CD14-positive monocyte (primary cell): ENCODE measurements at regions not wholly inside any gene's neighbourhood (a gene's known extent, or its start where the extent isn't known, plus 50 kb on each side); places are given as distances from the start of the nearest gene placed in this dataset.

ENCODE experiments used
- DNase-seq, 3 donors: peaks; one replicate each; pipeline ENCODE4 v3.0.0-alpha.2; 2011 to 2022
- H2AFZ ChIP-seq: 2 replicates; pipeline ENCODE4 v1.6.0; 2012; ENCODE audit warnings: mild to moderate bottlenecking, low read depth, low read length, inconsistent platforms; ENCODE audit not compliant: insufficient read depth, poor library complexity, severe bottlenecking
- H3K27ac ChIP-seq, 2 donors: 1 replicate in 1 of 2; 2 replicates in 1 of 2; pipeline ENCODE4 v1.5.1; 2012 to 2013; ENCODE audit warnings: low read length in 2 of 2, control low read depth in 1 of 2, inconsistent platforms in 1 of 2, low read depth in 1 of 2, mild to moderate bottlenecking in 1 of 2
- H3K27me3 ChIP-seq, 2 donors: one replicate each; pipeline versions ENCODE4 v1.6.0 to v1.6.1; 2011 to 2013; ENCODE audit warnings: low read length in 2 of 2; ENCODE audit not compliant: control insufficient read depth in 2 of 2, insufficient read depth in 2 of 2
- H3K36me3 ChIP-seq, 2 donors: replicated peaks in 1 of 2; 1 replicate in 1 of 2; 2 replicates in 1 of 2; pipeline versions ENCODE4 v1.5.1 to v1.6.1; 2012 to 2013; ENCODE audit warnings: low read length in 2 of 2, control low read depth in 1 of 2, inconsistent platforms in 1 of 2, mild to moderate bottlenecking in 1 of 2; ENCODE audit not compliant: insufficient read depth in 2 of 2, control insufficient read depth in 1 of 2
- H3K4me1 ChIP-seq, 2 donors: 1 replicate in 1 of 2; 2 replicates in 1 of 2; pipeline versions ENCODE4 v1.5.1 to v1.6.1; 2012 to 2013; ENCODE audit warnings: low read length in 2 of 2, control low read depth in 1 of 2, inconsistent platforms in 1 of 2, mild to moderate bottlenecking in 1 of 2, moderate library complexity in 1 of 2; ENCODE audit not compliant: insufficient read depth in 2 of 2, control insufficient read depth in 1 of 2
- H3K4me2 ChIP-seq: replicated peaks from 2 replicates; pipeline ENCODE3; 2012; ENCODE audit warnings: low read length, moderate library complexity, mild to moderate bottlenecking; ENCODE audit not compliant: poor library complexity, severe bottlenecking; ENCODE audit errors: extremely low read depth
- H3K4me3 ChIP-seq, 3 experiments: fragments of 200-600 bp in 1 of 3; sonication (generic) in 1 of 3; replicated peaks in 1 of 3; 1 replicate in 2 of 3; 2 replicates in 1 of 3; pipeline ENCODE4 v1.5.1; 2011 to 2013; ENCODE audit warnings: low read length in 3 of 3, mild to moderate bottlenecking in 3 of 3, control low read depth in 2 of 3, low read depth in 2 of 3, inconsistent platforms in 1 of 3, moderate library complexity in 1 of 3
- H3K79me2 ChIP-seq: 2 replicates; pipeline ENCODE4 v1.6.0; 2012; ENCODE audit warnings: mild to moderate bottlenecking, control low read depth, inconsistent platforms, low read length, moderate library complexity; ENCODE audit not compliant: insufficient read depth
- H3K9ac ChIP-seq: 2 replicates; pipeline ENCODE4 v1.6.0; 2017; ENCODE audit warnings: low read length, mild to moderate bottlenecking; ENCODE audit not compliant: insufficient read depth, poor library complexity, severe bottlenecking
- H3K9me3 ChIP-seq, 2 donors: replicated peaks in 1 of 2; 1 replicate in 1 of 2; 2 replicates in 1 of 2; pipeline versions ENCODE4 v1.5.1 to v1.6.1; 2012 to 2013; ENCODE audit warnings: low read length in 2 of 2, control low read depth in 1 of 2; ENCODE audit not compliant: control insufficient read depth in 1 of 2, insufficient read depth in 1 of 2
- H4K20me1 ChIP-seq: 2 replicates; pipeline ENCODE4 v1.6.0; 2012; ENCODE audit warnings: mild to moderate bottlenecking, low read length, control low read depth, moderate library complexity; ENCODE audit not compliant: insufficient read depth
- H3K27ac Mint-ChIP-seq, 7 donors: one replicate each; pipeline ENCODE4 v1.8.0; 2020; ENCODE audit warnings: mild to moderate bottlenecking in 7 of 7, mixed read lengths in 7 of 7, moderate library complexity in 6 of 7, inconsistent platforms in 2 of 7
- H3K27me3 Mint-ChIP-seq, 3 donors: one replicate each; pipeline ENCODE4 v1.8.0; 2021 to 2022; ENCODE audit warnings: low read depth in 3 of 3, mild to moderate bottlenecking in 3 of 3, mixed read lengths in 3 of 3, moderate library complexity in 3 of 3, inconsistent platforms in 1 of 3
- H3K36me3 Mint-ChIP-seq, 2 donors: one replicate each; pipeline ENCODE4 v1.8.0; 2020; ENCODE audit warnings: mixed read lengths in 2 of 2, inconsistent platforms in 1 of 2, mild to moderate bottlenecking in 1 of 2
- H3K4me1 Mint-ChIP-seq: one replicate; pipeline ENCODE4 v1.8.0; 2020; ENCODE audit warnings: mild to moderate bottlenecking, mixed read lengths
- H3K4me3 Mint-ChIP-seq, 2 donors: one replicate each; pipeline ENCODE4 v1.8.0; 2020; ENCODE audit warnings: mild to moderate bottlenecking in 2 of 2, mixed read lengths in 2 of 2, moderate library complexity in 1 of 2
- H3K9me3 Mint-ChIP-seq, 7 donors: one replicate each; pipeline ENCODE4 v1.8.0; 2020 to 2022; ENCODE audit warnings: mixed read lengths in 7 of 7, mild to moderate bottlenecking in 6 of 7, moderate library complexity in 6 of 7, inconsistent platforms in 2 of 7
- CTCF ChIP-seq: fragments of 200-600 bp; IDR thresholded peaks from one replicate; pipeline ENCODE4 v1.8.0; 2022; ENCODE audit warnings: antibody characterized with exemption, mild to moderate bottlenecking
- WGBS: methylation state at CpG from one replicate; pipeline ENCODE4 v1.1.5; 2013; ENCODE audit warnings: missing lambda C conversion rate; ENCODE audit not compliant: insufficient coverage; 5-methylcytosine and 5-hydroxymethylcytosine counted together
- intact Hi-C, 2 donors: fragments of 100-400 bp; cut with micrococcal nuclease; formaldehyde crosslinking; loops; one replicate each; pipeline versions ENCODE4 v1.15.0 to v1.15.1; 2023

- TF ChIP-seq CTCF = no peak
- no peaks in the 10 kb centered on the region for H3K36me3 Mint-ChIP-seq
- intact Hi-C loops = no loop called here
Measured at GRCh38 chr11:11141065-11141464, 212.0 kb downstream of the CSNK2A3 start.

DNA sequence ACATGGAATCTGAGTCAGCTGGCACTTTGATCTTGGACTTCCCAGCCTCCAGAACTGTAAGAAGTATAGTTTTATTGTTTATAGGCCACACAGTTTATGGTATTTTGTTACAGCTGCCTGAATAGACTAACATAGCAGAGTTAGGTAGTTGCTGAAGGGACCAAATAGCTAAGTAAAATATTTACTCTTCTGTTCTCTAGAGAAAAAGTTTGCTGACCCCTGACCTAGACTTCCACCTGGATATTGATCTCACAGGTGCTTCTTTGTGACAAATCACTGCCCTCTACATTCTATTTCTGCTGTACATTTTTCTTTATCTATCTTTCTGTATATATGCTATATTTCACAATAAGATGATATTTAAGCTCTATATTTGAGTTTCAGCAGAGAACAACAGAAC, 212.5 kb downstream of the CSNK2A3 start:
- no peak for TF ChIP-seq CTCF
- Histone ChIP-seq H3K4me1 (no peaks in the 10 kb centered on the region), H3K27me3 (no peaks in the 10 kb centered on the region), H3K79me2 (no peaks in the 10 kb centered on the region), H4K20me1 (no peaks in the 10 kb centered on the region), H3K27ac (no peak overlapping the region), H3K9me3 (no peaks in the 10 kb centered on the region), H3K4me2 (no peak overlapping the region), H3K4me3 (no peak overlapping the region), H3K36me3 (no peaks in the 10 kb centered on the region), H3K9ac (no peak overlapping the region), H2AFZ (no peak overlapping the region)
- H3K9me3 Mint-ChIP-seq = peaks cover 0 to 2% (median 0%) of the 10 kb centered on the region in 7 donors
- no peaks in the 10 kb centered on the region for H3K4me1 Mint-ChIP-seq
- no peak overlapping the region for H3K27ac Mint-ChIP-seq
- no peak overlapping the region for H3K4me3 Mint-ChIP-seq
- H3K36me3 Mint-ChIP-seq = no peaks in the 10 kb centered on the region
- intact Hi-C loops = no loop called here
- H3K27me3 Mint-ChIP-seq = peaks cover 0 to 3% (median 0%) of the 10 kb centered on the region in 3 donors
- no peak for DNase-seq

More at GRCh38 chr11:11141065-11141464, 212.0 kb downstream of the CSNK2A3 start:
- Mint-ChIP-seq H3K4me3 (no peak overlapping the region), H3K4me1 (no peaks in the 10 kb centered on the region), H3K27me3 (peaks cover 0 to 3% (median 0%) of the 10 kb centered on the region in 3 donors), H3K9me3 (peaks cover 0 to 2% (median 0%) of the 10 kb centered on the region in 7 donors), H3K27ac (no peak overlapping the region)
- no peaks in the 10 kb centered on the region for H3K27me3 ChIP-seq
- no peaks in the 10 kb centered on the region for H3K79me2 ChIP-seq
- H2AFZ ChIP-seq = no peak overlapping the region
- no peaks in the 10 kb centered on the region for H4K20me1 ChIP-seq
- DNase-seq = no peak
- H3K4me1 ChIP-seq = no peaks in the 10 kb centered on the region
- H3K27ac ChIP-seq = no peak overlapping the region
- H3K9ac ChIP-seq = no peak overlapping the region
- no peaks in the 10 kb centered on the region for H3K9me3 ChIP-seq
- H3K4me3 ChIP-seq = no peak overlapping the region
- no peaks in the 10 kb centered on the region for H3K36me3 ChIP-seq
- H3K4me2 ChIP-seq = no peak overlapping the region
- no CpG with 5 or more reads among the region's 1 CpG for WGBS
